ENCODE measurements at regions not wholly inside any gene's neighbourhood (a gene's known extent, or its start where the extent isn't known, plus 50 kb on each side); places are given as distances from the start of the nearest gene placed in this dataset.

GRCh38 chr7:138355254-138355653 lies 104.8 kb upstream of the TRIM24 start:
- TF ChIP-seq, protein P1, sequence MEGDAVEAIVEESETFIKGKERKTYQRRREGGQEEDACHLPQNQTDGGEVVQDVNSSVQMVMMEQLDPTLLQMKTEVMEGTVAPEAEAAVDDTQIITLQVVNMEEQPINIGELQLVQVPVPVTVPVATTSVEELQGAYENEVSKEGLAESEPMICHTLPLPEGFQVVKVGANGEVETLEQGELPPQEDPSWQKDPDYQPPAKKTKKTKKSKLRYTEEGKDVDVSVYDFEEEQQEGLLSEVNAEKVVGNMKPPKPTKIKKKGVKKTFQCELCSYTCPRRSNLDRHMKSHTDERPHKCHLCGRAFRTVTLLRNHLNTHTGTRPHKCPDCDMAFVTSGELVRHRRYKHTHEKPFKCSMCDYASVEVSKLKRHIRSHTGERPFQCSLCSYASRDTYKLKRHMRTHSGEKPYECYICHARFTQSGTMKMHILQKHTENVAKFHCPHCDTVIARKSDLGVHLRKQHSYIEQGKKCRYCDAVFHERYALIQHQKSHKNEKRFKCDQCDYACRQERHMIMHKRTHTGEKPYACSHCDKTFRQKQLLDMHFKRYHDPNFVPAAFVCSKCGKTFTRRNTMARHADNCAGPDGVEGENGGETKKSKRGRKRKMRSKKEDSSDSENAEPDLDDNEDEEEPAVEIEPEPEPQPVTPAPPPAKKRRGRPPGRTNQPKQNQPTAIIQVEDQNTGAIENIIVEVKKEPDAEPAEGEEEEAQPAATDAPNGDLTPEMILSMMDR (IDR thresholded peaks at IDR 0.05): no peak
- TF ChIP-seq POLR2A (IDR thresholded peaks at IDR 0.05): no peak
